ENCODE measurements at regions not wholly inside any gene's neighbourhood (a gene's known extent, or its start where the extent isn't known, plus 50 kb on each side); places are given as distances from the start of the nearest gene placed in this dataset.

DNA sequence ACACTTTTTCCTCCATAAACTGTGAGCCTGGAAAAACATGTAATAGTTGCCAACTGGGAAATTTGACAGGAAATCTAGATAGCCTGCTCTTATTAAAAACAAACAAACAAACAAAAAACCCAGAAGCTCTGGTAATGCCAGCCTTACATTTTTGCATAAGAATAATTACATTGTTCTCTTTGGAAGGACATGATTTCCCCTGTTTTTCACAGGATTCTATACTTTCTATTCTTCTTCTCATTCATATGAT is 137.9 kb downstream of the AEBP2 start:
- H3K36me3 ChIP-seq (ENCODE audit: control insufficient read depth, insufficient read depth, low read length): no peaks in the 10 kb centered on the region
- DNase-seq (ENCODE audit: low read depth) (no peak), FAIRE-seq (no peak)
- no peaks in the 10 kb centered on the region for H3K27me3 ChIP-seq (ENCODE audit: control insufficient read depth, insufficient read depth, low read length)
- TF ChIP-seq, protein P1, sequence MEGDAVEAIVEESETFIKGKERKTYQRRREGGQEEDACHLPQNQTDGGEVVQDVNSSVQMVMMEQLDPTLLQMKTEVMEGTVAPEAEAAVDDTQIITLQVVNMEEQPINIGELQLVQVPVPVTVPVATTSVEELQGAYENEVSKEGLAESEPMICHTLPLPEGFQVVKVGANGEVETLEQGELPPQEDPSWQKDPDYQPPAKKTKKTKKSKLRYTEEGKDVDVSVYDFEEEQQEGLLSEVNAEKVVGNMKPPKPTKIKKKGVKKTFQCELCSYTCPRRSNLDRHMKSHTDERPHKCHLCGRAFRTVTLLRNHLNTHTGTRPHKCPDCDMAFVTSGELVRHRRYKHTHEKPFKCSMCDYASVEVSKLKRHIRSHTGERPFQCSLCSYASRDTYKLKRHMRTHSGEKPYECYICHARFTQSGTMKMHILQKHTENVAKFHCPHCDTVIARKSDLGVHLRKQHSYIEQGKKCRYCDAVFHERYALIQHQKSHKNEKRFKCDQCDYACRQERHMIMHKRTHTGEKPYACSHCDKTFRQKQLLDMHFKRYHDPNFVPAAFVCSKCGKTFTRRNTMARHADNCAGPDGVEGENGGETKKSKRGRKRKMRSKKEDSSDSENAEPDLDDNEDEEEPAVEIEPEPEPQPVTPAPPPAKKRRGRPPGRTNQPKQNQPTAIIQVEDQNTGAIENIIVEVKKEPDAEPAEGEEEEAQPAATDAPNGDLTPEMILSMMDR (IDR thresholded peaks at IDR 0.05; ENCODE audit: insufficient read depth, low read length, severe bottlenecking): no peak
- H3K4me3 ChIP-seq (ENCODE audit: low read depth, low read length): no peak overlapping the region

DNA sequence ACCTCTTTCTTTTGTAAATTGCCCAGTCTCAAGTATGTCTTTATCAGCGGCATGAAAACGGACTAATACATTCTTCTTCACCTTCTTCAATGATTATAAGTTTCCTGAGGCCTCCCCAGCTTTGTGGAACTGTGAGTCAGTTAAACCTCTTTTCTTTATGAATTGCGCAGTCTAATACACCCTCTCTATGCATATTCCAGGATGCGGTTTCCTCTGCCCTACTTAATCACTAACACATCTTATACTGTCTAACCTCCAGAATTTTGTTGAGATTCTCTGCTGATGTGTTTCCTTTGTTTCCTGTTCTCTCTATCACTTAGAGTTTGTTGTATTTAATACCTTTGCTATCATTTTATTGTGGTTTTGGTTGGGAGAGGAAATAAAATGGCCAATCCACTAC is 145.4 kb downstream of the AEBP2 start:
- H3K36me3 ChIP-seq (ENCODE audit: control insufficient read depth, insufficient read depth, low read length): no peaks in the 10 kb centered on the region
- H3K4me3 ChIP-seq (ENCODE audit: low read depth, low read length): no peak overlapping the region
- FAIRE-seq (no peak), DNase-seq (ENCODE audit: low read depth) (no peak)
- TF ChIP-seq, protein P1 (IDR thresholded peaks at IDR 0.05; ENCODE audit: insufficient read depth, low read length, severe bottlenecking): no peak
- H3K27me3 ChIP-seq (ENCODE audit: control insufficient read depth, insufficient read depth, low read length): no peaks in the 10 kb centered on the region

DNA sequence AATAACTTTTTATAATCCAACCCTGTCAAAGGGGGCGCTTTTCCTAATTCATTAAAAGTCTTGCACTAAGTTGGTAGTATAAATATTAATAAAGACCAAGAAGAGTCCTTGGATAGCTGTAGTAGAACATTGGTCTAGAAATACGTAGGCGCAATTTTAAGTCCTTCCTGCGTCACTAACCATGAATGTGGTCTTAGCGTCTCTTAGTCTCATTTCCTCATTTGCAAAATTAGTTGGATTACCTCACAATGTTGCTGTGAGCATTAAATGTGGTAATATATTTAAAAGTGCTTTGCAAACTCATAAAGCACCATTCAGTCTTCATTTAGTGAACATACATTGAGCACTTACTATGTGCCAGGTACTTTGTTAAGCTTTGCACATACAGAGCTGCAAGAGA is 149.7 kb downstream of the AEBP2 start:
- TF ChIP-seq, protein P1 (IDR thresholded peaks at IDR 0.05; ENCODE audit: insufficient read depth, low read length, severe bottlenecking): no peak
- Histone ChIP-seq H3K27me3 (ENCODE audit: control insufficient read depth, insufficient read depth, low read length) (no peaks in the 10 kb centered on the region), H3K36me3 (ENCODE audit: control insufficient read depth, insufficient read depth, low read length) (no peaks in the 10 kb centered on the region), H3K4me3 (ENCODE audit: low read depth, low read length) (no peak overlapping the region)
- DNase-seq (ENCODE audit: low read depth) (no peak), FAIRE-seq (no peak)

DNA sequence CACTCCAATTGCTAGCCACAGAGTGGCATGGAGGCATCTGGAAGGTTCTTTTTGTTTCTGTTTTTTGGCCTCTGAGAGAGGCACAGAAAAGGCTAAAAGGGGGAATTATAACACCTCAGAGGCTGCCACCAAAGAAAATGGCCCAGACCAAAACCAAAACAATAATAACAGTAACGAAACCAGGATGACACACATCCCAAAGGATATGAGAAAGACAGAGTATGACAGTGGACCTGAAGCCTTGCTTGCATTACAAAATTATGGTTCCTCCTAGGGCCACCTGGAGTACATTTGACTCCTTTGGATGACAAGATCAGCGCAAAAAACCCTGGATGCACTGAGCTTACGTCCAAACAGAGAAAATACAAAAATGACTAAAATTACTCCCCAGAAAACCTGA is 152.7 kb downstream of the AEBP2 start:
- TF ChIP-seq, protein P1 (IDR thresholded peaks at IDR 0.05; ENCODE audit: insufficient read depth, low read length, severe bottlenecking): no peak
- DNase-seq (ENCODE audit: low read depth) (no peak), FAIRE-seq (no peak)
- Histone ChIP-seq H3K27me3 (ENCODE audit: control insufficient read depth, insufficient read depth, low read length) (no peaks in the 10 kb centered on the region), H3K4me3 (ENCODE audit: low read depth, low read length) (no peak overlapping the region), H3K36me3 (ENCODE audit: control insufficient read depth, insufficient read depth, low read length) (no peaks in the 10 kb centered on the region)

DNA sequence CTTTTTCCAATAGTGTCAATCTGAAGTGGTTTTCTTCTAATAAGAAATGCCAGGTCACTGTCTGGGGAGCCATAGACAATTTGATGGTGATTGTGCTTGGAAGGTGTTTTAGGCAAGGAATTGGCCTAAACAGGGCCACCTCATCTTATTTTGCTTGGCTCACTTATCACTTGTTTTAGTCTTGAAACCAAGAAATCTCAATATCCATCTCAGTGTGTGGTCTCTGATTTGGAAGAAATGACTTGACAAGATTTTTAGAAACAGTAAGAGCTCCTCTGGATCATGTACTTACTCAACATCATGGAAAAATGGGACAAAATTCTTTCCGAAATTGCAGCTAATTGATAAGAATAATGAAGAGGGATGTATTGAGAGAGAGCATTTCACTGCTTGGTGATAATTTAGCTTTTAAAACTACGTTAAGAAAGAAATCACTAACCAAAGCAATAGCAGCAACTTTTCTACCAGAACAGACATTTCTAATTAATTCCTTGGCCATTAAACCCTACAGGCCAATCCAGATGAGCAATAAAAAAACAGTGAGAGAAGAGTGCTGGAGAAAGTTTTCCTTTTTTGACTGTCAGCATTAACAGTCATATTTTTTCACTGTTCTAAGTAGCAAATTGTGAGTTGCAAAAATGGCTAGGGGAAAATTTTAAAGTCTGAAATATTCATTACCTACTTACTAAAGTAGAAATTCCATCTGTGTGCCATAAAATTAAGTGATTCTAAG is 157.3 kb downstream of the AEBP2 start:
- H3K27me3 ChIP-seq (ENCODE audit: control insufficient read depth, insufficient read depth, low read length): no peaks in the 10 kb centered on the region
- FAIRE-seq (no peak), DNase-seq (ENCODE audit: low read depth) (no peak)
- no peaks in the 10 kb centered on the region for H3K36me3 ChIP-seq (ENCODE audit: control insufficient read depth, insufficient read depth, low read length)
- no peak overlapping the region for H3K4me3 ChIP-seq (ENCODE audit: low read depth, low read length)
- TF ChIP-seq, protein P1 (IDR thresholded peaks at IDR 0.05; ENCODE audit: insufficient read depth, low read length, severe bottlenecking): no peak

Measured in bronchial epithelial cell (primary cell).